ENCODE measurements at regions not wholly inside any gene's neighbourhood (a gene's known extent, or its start where the extent isn't known, plus 50 kb on each side); places are given as distances from the start of the nearest gene placed in this dataset.

- H3K9me3 ChIP-seq (ENCODE audit: low read depth, low read length, poor library complexity, severe bottlenecking), result no peaks in the 10 kb centered on the region
- ChIA-PET CTCF (no interaction called here), POLR2A (ENCODE audit: low non-redundant PET) (no interaction called here)
- H3K27me3 ChIP-seq (replicated peaks; ENCODE audit: insufficient read depth, low read depth, low read length, poor library complexity), result peaks cover 60% of the 10 kb centered on the region
- no TSS peak for BruUV-seq (replicated peaks)
- no peak for DNase-seq (ENCODE audit: low spot score)
- no peaks in the 10 kb centered on the region for H3K4me1 ChIP-seq (ENCODE audit: insufficient read depth, low read length, poor library complexity, severe bottlenecking)
- intact Hi-C loops (cut with micrococcal nuclease; ENCODE audit: unreplicated experiment), result no loop called here
- TF ChIP-seq EZH2 (IDR thresholded peaks at IDR 0.05; ENCODE audit: borderline replicate concordance, low read depth, low read length, poor library complexity, severe bottlenecking), result no peak
- no peak for TF ChIP-seq CTCF (conservative IDR thresholded peaks at IDR 0.05; ENCODE audit: low read depth, low read length)
- H3K36me3 ChIP-seq (ENCODE audit: insufficient read depth, low read length, poor library complexity, severe bottlenecking), result no peaks in the 10 kb centered on the region
- no peak overlapping the region for H3K27ac ChIP-seq (ENCODE audit: low read depth, low read length, poor library complexity, severe bottlenecking)
- H3K4me3 ChIP-seq (ENCODE audit: low read depth, low read length, poor library complexity, severe bottlenecking), result no peak overlapping the region
These were observed 285.9 kb upstream of the C1orf87 start for GRCh38 chr1:60359431-60359830.

DNA sequence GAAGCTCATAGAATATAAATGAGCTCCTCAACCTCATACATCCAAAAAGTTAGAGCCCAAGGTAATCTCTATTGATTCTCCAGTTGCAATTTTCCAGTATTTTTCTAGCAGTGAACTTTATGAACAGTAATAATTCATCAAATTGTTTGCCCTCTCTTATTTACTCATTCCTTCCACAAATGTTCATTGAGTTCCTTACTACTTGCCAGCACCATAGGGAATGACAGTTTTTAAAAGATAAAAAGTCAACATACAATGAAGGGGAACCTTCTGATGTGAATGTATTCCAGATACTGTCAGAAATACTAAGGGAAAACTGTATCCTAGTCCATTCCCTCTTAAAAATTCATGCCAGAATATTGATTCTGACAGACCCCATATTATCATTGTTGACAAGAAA is 277.0 kb upstream of the C1orf87 start:
- H3K27me3 ChIP-seq (replicated peaks; ENCODE audit: insufficient read depth, low read depth, low read length, poor library complexity), result peaks cover 30% of the 10 kb centered on the region
- no peak overlapping the region for H3K27ac ChIP-seq (ENCODE audit: low read depth, low read length, poor library complexity, severe bottlenecking)
- no peak overlapping the region for H3K4me3 ChIP-seq (ENCODE audit: low read depth, low read length, poor library complexity, severe bottlenecking)
- BruUV-seq (replicated peaks), result no TSS peak
- POLR2A ChIA-PET (ENCODE audit: low non-redundant PET), result no interaction called here
- H3K4me1 ChIP-seq (ENCODE audit: insufficient read depth, low read length, poor library complexity, severe bottlenecking), result no peaks in the 10 kb centered on the region
- DNase-seq (ENCODE audit: low spot score), result no peak
- H3K36me3 ChIP-seq (ENCODE audit: insufficient read depth, low read length, poor library complexity, severe bottlenecking), result no peaks in the 10 kb centered on the region
- CTCF ChIA-PET, result no interaction called here
- intact Hi-C loops (cut with micrococcal nuclease; ENCODE audit: unreplicated experiment), result no loop called here
- no peaks in the 10 kb centered on the region for H3K9me3 ChIP-seq (ENCODE audit: low read depth, low read length, poor library complexity, severe bottlenecking)
- no peak for TF ChIP-seq EZH2 (IDR thresholded peaks at IDR 0.05; ENCODE audit: borderline replicate concordance, low read depth, low read length, poor library complexity, severe bottlenecking)
- no peak for TF ChIP-seq CTCF (conservative IDR thresholded peaks at IDR 0.05; ENCODE audit: low read depth, low read length)

DNA sequence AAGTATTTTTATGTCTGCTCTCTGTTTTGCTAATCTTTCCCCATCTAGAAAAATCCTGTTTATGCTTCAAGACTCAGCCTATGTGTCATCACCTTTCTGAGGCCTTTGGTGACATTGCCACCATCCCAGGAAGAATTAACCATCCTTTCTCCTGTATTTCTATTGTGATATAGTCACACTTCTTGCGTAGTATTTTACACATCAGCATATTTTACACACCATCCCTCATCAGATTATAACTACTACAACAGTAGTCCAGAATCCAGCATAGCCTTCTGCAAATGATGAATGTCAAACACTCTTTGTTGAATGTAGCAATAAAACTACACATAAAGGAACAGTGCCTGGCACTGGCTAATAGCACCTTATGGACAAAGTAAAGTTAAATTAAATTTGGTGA is 275.3 kb upstream of the C1orf87 start:
- ChIA-PET POLR2A (ENCODE audit: low non-redundant PET) (no interaction called here), CTCF (no interaction called here)
- Histone ChIP-seq H3K27me3 (replicated peaks; ENCODE audit: insufficient read depth, low read depth, low read length, poor library complexity) (peaks cover 30% of the 10 kb centered on the region), H3K9me3 (ENCODE audit: low read depth, low read length, poor library complexity, severe bottlenecking) (no peaks in the 10 kb centered on the region), H3K27ac (ENCODE audit: low read depth, low read length, poor library complexity, severe bottlenecking) (no peak overlapping the region), H3K4me3 (ENCODE audit: low read depth, low read length, poor library complexity, severe bottlenecking) (no peak overlapping the region), H3K4me1 (ENCODE audit: insufficient read depth, low read length, poor library complexity, severe bottlenecking) (no peaks in the 10 kb centered on the region), H3K36me3 (ENCODE audit: insufficient read depth, low read length, poor library complexity, severe bottlenecking) (no peaks in the 10 kb centered on the region)
- intact Hi-C loops (cut with micrococcal nuclease; ENCODE audit: unreplicated experiment), result no loop called here
- DNase-seq (ENCODE audit: low spot score), result no peak
- BruUV-seq (replicated peaks), result no TSS peak
- TF ChIP-seq CTCF (conservative IDR thresholded peaks at IDR 0.05; ENCODE audit: low read depth, low read length) (no peak), EZH2 (IDR thresholded peaks at IDR 0.05; ENCODE audit: borderline replicate concordance, low read depth, low read length, poor library complexity, severe bottlenecking) (no peak)

Measured in A673 (cell line).